Parathyroid adenoma (tissue), 2 donors: ENCODE measurements at regions not wholly inside any gene's neighbourhood (a gene's known extent, or its start where the extent isn't known, plus 50 kb on each side); places are given as distances from the start of the nearest gene placed in this dataset.

Source experiments
- H2AFZ ChIP-seq: fragments of 300-600 bp; sonication (generic); one replicate; pipeline ENCODE4 v1.7.0; 2017; ENCODE audit warnings: antibody characterized with exemption, mild to moderate bottlenecking
- H3K27ac ChIP-seq: fragments of 300-600 bp; sonication (generic); one replicate; pipeline ENCODE4 v1.7.0; 2017
- H3K27me3 ChIP-seq: fragments of 300-600 bp; sonication (generic); one replicate; pipeline ENCODE4 v1.7.0; 2017; ENCODE audit warnings: low read length; ENCODE audit not compliant: control insufficient read depth, insufficient read depth
- H3K36me3 ChIP-seq: fragments of 300-600 bp; sonication (generic); one replicate; pipeline ENCODE4 v1.7.0; 2017; ENCODE audit warnings: low read length; ENCODE audit not compliant: control insufficient read depth, insufficient read depth
- H3K4me1 ChIP-seq: fragments of 300-600 bp; sonication (generic); one replicate; pipeline ENCODE4 v1.7.0; 2017; ENCODE audit warnings: control low read depth
- H3K4me2 ChIP-seq: fragments of 300-600 bp; sonication (generic); one replicate; pipeline ENCODE4 v1.7.0; 2017; ENCODE audit warnings: low read length
- H3K4me3 ChIP-seq: fragments of 300-600 bp; sonication (generic); one replicate; pipeline ENCODE4 v1.7.0; 2017; ENCODE audit warnings: low read depth, low read length
- H3K79me2 ChIP-seq: fragments of 300-600 bp; sonication (generic); one replicate; pipeline ENCODE4 v1.7.0; 2017; ENCODE audit warnings: control low read depth
- H3K9ac ChIP-seq: fragments of 300-600 bp; sonication (generic); one replicate; pipeline ENCODE4 v1.7.0; 2017; ENCODE audit warnings: mild to moderate bottlenecking
- H3K9me3 ChIP-seq: fragments of 300-600 bp; sonication (generic); one replicate; pipeline ENCODE4 v1.7.0; 2017; ENCODE audit warnings: low read length; ENCODE audit not compliant: control insufficient read depth
- TF ChIP-seq, protein P1 (sequence below): fragments of 300-600 bp; sonication (generic); IDR thresholded peaks from one replicate; pipeline ENCODE4 v1.7.0; 2017; ENCODE audit warnings: antibody characterized with exemption, mild to moderate bottlenecking
- donor health status: primary hyperparathyroidism.

GRCh38 chr5:103657301-103657700 is 94.7 kb upstream of the NUDT12 start:
- H3K79me2 ChIP-seq: no peaks in the 10 kb centered on the region
- no peaks in the 10 kb centered on the region for H3K4me1 ChIP-seq
- no peaks in the 10 kb centered on the region for H3K27me3 ChIP-seq
- no peak overlapping the region for H3K27ac ChIP-seq
- H3K4me2 ChIP-seq: no peak overlapping the region
- H3K4me3 ChIP-seq: no peak overlapping the region
- no peak overlapping the region for H3K9ac ChIP-seq
- no peaks in the 10 kb centered on the region for H3K9me3 ChIP-seq
- no peaks in the 10 kb centered on the region for H3K36me3 ChIP-seq
- no peak overlapping the region for H2AFZ ChIP-seq
- TF ChIP-seq, protein P1, sequence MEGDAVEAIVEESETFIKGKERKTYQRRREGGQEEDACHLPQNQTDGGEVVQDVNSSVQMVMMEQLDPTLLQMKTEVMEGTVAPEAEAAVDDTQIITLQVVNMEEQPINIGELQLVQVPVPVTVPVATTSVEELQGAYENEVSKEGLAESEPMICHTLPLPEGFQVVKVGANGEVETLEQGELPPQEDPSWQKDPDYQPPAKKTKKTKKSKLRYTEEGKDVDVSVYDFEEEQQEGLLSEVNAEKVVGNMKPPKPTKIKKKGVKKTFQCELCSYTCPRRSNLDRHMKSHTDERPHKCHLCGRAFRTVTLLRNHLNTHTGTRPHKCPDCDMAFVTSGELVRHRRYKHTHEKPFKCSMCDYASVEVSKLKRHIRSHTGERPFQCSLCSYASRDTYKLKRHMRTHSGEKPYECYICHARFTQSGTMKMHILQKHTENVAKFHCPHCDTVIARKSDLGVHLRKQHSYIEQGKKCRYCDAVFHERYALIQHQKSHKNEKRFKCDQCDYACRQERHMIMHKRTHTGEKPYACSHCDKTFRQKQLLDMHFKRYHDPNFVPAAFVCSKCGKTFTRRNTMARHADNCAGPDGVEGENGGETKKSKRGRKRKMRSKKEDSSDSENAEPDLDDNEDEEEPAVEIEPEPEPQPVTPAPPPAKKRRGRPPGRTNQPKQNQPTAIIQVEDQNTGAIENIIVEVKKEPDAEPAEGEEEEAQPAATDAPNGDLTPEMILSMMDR: no peak

- Histone ChIP-seq H3K4me1 (no peaks in the 10 kb centered on the region), H3K4me3 (no peak overlapping the region), H3K79me2 (no peaks in the 10 kb centered on the region), H3K9me3 (no peaks in the 10 kb centered on the region), H3K27ac (no peak overlapping the region), H3K9ac (no peak overlapping the region), H2AFZ (no peak overlapping the region), H3K36me3 (no peaks in the 10 kb centered on the region), H3K4me2 (no peak overlapping the region), H3K27me3 (no peaks in the 10 kb centered on the region)
- TF ChIP-seq, protein P1: no peak
Measured at GRCh38 chr5:103648086-103648485, 85.5 kb upstream of the NUDT12 start.

DNA sequence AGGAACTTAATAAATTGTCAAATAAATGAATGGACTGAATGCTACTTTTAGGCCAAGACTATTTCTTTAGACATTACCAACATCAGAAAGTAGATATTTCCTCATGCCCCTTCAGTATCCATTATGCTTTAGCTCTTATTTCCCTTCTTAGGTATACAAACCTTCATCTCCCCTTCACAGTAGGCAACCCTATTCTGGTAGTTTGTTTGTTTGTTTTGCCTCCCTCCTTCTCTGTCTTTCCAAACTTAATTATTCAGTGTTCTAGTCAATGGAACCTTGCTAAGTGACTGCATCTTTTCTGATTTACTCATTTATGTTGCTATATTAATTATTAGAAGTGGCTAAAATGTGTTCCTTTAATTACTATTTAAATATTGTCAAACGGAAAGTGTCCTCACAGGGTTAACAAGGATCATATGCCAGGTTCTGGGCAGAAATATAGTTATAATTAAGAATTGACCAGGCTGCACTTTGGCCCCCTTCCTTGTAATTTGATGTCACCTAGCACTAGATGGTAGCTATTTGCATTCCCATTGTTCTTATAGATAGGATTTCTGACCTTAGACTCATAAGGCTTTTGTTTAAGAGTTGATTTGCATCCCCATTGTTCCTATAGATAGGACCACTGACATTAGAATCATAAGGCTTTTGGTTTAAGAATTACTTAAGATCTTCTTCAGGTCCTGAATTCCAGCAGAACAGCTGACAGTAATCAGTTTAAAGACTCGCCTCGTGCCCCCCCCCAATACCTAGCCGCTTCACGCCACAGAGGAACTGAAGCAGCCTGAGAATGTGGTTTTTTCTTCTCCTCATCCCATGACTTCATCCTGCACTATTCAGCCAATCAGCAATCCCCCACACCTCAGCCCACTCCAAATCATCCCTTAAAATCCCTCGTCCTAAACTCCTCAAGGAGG is 84.4 kb upstream of the NUDT12 start:
- no peak overlapping the region for H3K4me3 ChIP-seq
- no peaks in the 10 kb centered on the region for H3K9me3 ChIP-seq
- H3K4me2 ChIP-seq: no peak overlapping the region
- no peak overlapping the region for H3K27ac ChIP-seq
- no peaks in the 10 kb centered on the region for H3K4me1 ChIP-seq
- TF ChIP-seq, protein P1: no peak
- H3K27me3 ChIP-seq: no peaks in the 10 kb centered on the region
- no peaks in the 10 kb centered on the region for H3K79me2 ChIP-seq
- no peak overlapping the region for H2AFZ ChIP-seq
- no peaks in the 10 kb centered on the region for H3K36me3 ChIP-seq
- no peak overlapping the region for H3K9ac ChIP-seq

DNA sequence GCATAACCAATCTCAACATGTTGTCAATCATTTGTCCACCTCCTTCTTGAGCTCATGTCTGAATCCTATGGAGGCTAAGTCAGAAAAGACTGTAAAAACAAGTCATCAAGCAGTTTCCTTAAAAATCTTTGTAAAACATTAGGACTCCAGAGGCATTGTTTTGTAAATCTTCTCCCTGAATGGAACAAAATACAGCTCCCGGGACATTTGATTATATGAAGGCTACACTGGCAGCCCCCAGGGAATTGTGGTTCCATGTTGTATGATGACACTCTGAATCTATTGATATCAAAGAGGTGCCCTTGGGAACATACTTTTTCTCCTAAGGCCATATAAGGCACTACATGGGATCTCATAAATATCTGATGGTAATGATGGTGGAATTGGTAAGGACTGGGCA is 83.2 kb upstream of the NUDT12 start:
- H3K27me3 ChIP-seq: no peaks in the 10 kb centered on the region
- no peak overlapping the region for H3K27ac ChIP-seq
- H3K79me2 ChIP-seq: no peaks in the 10 kb centered on the region
- no peaks in the 10 kb centered on the region for H3K36me3 ChIP-seq
- TF ChIP-seq, protein P1: no peak
- no peaks in the 10 kb centered on the region for H3K4me1 ChIP-seq
- no peak overlapping the region for H3K9ac ChIP-seq
- no peak overlapping the region for H3K4me2 ChIP-seq
- H2AFZ ChIP-seq: no peak overlapping the region
- no peaks in the 10 kb centered on the region for H3K9me3 ChIP-seq
- H3K4me3 ChIP-seq: no peak overlapping the region

DNA sequence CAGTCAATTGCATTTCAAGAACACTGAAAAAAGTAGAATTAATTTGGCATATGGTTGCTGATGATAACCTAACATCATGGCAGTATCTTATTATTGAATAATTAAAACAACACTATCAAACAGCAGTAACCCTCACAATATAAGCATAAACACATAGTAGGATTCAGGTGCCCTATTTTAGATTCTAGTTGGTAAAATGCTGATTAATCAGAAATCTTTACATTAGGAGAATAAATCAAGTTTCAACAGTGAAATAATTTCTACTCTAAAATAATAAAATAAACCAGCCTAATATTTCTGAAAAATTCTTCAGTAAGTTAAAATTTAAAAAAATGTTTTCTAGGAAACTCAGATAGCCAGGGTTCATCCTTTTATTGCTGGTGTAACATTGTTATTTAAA is 76.4 kb upstream of the NUDT12 start:
- no peaks in the 10 kb centered on the region for H3K4me1 ChIP-seq

More for the DNA sequence above, 76.4 kb upstream of the NUDT12 start:
- H3K9me3 ChIP-seq: no peaks in the 10 kb centered on the region
- H3K79me2 ChIP-seq: no peaks in the 10 kb centered on the region
- no peaks in the 10 kb centered on the region for H3K36me3 ChIP-seq
- TF ChIP-seq, protein P1: no peak
- H3K9ac ChIP-seq: no peak overlapping the region
- H2AFZ ChIP-seq: no peak overlapping the region
- H3K27ac ChIP-seq: no peak overlapping the region
- no peak overlapping the region for H3K4me3 ChIP-seq
- H3K4me2 ChIP-seq: no peak overlapping the region
- H3K27me3 ChIP-seq: no peaks in the 10 kb centered on the region
